ENCODE measurements at regions not wholly inside any gene's neighbourhood (a gene's known extent, or its start where the extent isn't known, plus 50 kb on each side); places are given as distances from the start of the nearest gene placed in this dataset.
A peak's percentile ranks its signal among the peaks of the same experiment; 100 is the strongest.

DNA sequence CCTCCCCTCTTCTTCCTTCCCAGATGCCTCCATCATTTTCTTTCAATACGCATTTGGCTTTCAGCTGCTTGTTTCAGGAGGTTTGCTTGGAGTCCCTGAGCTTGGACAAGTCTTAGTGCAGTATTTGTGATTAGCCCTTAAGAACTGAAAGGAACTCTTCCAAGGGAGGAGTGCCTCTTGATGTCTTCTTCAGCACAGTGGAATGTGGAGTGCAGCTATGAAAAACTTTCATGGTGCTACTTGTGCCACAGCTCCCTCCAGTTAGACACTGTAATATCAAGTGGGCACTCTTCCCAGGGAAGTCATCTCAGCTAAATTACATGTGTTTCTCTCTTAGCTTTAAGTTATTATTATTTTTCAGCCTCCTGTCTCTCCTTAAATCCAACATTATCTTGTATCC lies 173.1 kb downstream of the NECTIN3 start:
- no peak for DNase-seq (ENCODE audit: low spot score)

DNA sequence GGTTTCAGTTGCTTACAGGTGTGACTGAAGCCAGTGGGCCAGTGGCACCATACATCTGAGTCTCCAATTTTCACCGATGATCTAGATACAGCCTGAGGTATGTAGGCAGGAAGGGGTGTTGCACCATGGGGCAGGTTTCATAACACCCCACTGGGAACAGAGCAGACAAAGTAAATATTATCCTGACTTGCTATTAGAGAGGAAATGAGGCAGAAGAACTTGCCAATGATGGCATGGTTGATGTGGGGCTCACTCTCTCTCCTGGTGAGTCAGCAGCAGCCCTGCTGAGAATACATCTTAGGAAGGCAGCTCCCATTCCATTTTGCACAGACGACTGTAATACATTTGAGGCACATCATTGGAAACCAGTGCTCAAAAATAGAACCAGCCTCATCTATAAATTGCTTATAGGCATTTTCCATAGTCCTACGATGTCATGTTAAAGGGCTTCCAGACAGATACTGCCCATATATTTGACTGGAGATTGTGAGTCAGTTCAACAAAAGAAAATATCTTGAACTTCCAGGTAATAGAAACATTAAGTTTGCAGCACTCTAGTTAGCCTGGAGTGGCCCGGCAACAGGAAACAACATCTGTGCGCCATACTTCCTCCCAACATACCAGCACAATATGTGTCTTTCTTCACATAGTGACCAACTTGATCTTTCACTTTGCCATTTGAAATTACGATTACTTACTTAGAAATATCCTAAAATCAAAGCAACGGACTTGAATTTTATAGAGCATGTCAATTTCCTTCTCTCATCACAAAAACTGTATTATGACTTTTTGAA lies 175.5 kb downstream of the NECTIN3 start:
- no peak for DNase-seq (ENCODE audit: low spot score)

DNA sequence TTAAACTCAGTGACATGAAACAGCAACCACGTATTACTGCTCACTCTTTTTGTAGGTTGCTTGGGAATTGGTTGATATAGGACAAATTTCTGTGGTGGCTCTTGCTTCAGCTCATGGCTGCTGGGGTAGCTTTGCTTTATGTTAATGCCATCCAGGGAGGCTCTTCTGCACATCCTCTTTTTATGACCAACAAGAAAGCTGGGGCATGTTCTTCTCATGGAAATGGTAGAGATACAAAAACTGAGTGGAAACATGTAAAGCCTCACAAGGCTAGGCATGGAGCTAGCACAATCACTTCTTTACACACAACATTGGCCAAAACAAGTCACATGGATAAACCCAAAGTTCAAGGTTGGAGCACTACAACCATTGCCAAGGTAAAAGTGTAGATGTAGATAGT lies 176.8 kb downstream of the NECTIN3 start:
- DNase-seq (ENCODE audit: low spot score) = no peak

DNA sequence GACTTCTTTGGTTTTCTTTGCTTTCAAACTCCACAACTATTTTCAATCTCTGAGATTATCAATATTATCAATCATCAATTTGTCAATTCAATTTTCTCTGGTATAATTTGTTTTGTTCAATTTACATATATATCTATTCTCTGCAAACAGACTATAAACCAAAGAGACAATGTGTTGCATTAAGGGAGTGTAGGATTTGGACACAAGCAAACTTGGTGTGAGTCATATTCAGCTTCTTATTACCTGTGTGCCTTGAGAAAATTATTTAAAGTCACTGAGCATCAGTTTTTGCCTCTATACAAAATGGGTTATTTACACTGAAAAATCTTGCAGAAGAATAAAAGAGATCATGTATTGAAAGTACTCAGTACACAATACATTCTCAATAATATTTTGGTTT lies 177.8 kb downstream of the NECTIN3 start:
- no peak for DNase-seq (ENCODE audit: low spot score)

DNA sequence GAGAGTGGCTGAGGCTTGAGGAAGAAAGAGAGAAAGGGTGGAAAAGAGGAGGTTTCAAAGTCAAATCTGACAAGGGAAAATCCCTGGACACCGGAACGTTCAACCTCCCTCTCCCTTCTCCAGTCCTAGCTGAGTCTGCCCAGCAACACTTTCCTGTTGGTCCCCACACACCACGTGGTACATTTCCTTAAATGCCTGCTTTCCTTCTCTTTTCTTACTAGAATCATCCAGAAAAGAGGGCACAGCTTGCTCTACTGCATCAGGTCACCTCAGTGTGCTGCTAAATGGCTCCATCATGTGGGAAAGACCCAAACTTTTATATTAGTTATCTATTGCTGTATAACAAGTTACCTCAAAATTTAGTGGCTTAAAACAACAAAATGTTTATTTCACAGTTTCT lies 181.2 kb downstream of the NECTIN3 start:
- DNase-seq (ENCODE audit: low spot score) = peak; percentile 4

DNA sequence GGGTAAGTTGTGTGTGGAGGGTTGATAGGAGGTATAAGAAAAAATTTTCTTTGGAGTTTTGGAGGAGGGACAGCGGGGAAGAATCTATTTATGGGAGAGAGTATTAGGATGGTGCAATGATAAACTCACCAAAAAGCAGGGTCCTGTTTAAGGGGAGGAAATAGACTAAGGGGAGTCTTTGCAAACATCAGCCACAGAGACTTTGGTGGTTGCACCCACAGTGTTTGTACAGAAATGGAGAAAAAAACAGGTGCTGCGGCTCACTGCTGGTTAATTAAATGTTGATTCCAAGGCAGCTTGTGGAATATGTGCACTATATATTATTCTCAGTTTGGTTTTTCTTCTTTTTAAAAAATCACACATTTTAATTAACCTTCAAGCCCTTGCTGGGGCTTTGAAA lies 182.1 kb downstream of the NECTIN3 start:
- no peak for DNase-seq (ENCODE audit: low spot score)

DNA sequence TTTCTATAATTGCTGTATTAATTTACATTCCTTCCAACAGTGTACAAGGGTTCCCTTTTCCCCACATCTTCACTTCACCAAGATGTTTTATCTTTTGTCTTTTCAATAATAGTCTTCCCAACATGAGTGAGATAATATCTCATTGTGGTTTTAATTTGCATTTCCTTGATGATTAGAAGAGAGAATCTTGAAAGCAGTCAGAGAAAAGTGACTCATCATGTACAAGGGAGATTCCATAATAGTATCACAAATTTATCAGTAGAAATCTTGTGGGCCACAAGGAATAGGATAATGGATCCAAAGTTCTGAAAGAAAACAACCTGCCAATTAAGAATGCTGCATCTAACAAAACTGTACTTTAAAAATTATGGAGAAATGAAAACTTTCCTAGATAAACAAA lies 189.3 kb downstream of the NECTIN3 start:
- DNase-seq (ENCODE audit: low spot score) = no peak

DNA sequence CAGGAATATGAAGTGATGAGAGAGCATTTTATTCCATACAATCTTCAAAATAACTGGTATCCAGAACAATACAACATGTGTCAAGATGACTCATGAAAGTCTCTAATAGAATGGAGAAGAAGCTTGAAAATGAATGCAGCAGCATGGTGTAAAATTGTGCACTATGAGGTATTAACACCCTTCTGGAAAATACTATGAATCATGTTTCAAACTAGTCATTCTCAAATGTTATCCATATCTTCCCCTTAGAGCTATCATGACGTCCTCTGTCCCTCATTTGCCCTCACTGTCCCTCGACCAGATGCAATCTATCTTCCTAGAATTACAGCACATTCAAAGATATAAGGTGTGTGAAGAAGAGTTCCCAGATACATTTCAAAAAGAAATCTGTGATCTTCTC lies 198.2 kb downstream of the NECTIN3 start:
- no peak for DNase-seq (ENCODE audit: low spot score)

DNA sequence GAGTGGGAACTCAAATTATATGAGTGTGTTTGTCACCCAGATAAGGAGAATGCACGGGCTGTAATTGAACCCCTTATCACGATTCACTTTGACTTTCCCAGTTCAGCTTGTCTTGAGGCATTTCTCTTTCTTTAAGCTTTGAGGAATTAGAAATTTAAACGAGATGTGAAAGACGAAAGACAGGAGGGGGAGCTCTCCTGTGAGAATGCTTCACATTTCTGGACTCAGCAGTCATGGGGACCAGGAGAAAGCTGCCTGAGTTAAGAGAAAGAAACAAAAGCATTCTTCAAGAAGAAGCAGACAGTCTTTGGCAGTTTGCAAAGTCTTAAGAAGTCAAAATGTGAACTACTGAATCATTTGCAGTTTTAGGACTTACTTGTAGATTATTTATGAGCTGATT lies 205.6 kb downstream of the NECTIN3 start:
- DNase-seq (ENCODE audit: low spot score) = no peak

DNA sequence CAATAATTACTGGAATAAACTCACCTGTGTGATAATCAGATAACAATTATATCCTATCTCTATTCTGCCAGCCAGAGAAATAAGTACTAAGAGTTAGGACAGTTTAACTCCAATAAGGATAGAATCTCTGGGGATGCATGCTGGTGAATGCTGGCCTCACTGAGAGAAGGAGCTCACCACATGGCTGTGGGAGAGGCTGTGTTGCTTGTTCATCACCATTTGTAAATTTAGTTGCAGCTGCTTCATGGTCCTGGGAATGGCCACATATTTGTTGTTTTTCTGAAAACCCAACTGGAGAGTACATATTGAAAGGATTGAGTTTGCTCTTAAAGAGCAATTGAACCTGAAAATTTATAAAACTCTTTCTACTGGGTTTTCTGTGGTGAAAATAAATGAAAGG lies 207.3 kb downstream of the NECTIN3 start:
- no peak for DNase-seq (ENCODE audit: low spot score)

DNA sequence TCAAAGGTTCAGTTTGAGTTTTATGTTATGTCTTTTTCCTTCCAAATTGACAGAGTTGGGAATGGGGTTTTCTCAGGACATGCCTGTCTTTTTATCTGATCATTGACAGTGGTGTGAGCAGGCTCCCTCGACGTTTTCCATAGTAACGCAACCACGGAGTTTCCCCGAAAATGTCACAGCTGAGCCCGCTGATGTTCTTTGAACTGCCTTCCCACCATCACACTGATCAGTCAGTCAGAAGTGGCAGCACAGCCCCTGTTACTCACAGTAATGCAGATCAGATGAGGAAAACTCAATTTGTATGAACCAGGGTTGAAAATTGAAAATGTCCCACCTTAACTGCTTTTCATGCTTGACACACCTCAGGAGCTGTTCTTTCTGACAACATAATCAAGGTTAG lies 210.4 kb downstream of the NECTIN3 start:
- DNase-seq (ENCODE audit: low spot score) = no peak

DNA sequence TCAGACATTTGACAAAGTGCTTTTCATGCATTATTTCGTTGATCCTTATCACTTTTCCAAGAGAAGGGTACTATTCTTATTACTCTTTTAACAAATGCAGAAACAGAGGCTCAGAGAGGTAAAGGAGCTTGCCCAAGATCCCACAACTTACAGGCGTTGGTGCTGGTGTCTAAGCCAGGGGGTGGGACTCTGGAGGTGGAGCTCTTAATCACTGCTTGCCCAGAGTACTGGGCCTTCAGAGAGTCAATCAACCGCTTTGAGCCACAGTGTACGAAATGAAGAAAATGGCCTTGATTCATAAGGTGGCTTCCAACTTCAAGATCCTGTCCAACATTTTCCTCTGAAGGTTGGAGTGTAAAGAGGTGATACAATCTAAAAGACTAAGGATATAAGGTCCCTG lies 211.5 kb downstream of the NECTIN3 start:
- no peak for DNase-seq (ENCODE audit: low spot score)

DNA sequence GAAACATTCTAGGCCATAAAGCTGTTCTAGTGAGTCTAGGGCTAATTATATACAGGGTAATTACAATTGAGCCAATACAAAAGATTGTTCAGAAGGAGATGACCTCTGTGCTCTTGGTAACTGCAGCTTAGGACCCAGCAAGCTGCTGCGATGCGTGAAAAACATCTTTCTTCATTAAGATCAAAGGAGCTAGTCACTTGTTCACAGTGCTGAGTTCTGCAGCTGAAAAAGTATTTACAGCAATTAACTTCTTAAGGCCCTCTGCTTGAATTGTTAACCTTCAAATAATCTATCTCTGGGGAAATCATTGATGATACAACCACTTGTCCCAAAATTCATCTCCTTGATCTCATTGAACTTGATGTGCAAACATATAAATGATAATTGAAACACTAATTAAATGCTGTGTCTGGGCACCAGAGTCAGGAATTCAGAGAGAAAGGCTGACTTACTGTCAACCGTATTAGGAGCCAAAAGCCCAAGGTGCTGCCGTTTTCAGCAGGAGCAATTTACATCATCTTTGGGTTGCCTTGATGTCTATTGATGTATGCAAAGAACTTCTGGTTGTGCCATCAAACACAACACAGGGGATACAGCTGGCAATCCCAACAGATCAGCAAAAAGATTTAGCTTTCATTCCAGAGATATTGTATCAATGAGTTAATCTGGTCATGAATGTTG lies 213.0 kb downstream of the NECTIN3 start:
- no peak for DNase-seq (ENCODE audit: low spot score)

DNA sequence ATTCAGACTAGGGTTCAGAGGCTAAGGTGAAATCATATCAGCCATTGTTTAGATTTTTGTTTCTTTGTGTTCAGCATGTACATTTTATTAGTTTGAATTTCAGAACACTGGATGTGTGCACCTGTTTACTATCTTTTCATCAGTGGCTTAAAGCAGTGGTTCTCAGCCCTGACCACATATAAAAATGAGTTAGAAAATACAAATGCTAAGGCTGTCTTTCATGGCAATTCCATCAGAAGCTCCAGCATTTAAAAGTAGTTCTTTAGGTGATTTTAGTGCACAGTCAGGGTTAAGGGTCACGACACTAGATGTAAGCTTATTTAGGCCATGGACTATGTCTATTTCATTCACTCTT lies 213.5 kb downstream of the NECTIN3 start:
- DNase-seq (ENCODE audit: low spot score) = no peak

DNA sequence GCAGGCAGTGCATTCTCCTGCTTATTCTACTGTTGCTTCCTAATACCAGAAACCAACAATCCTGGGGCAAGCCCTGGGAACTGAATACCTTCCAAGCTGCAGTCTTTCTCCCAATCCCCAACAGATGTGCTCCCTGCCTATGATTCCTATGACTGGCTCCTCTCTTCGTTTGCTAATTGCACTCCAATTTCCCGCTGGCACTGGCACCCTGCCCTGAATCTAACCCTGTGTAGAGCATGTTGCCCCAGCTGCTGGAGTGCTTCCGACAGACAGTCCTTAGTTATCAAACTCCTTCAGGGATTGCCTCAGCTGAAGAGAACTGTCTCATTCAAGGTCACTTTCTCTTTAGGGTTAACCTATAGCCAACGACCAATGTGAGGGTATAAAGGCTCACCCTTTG lies 214.1 kb downstream of the NECTIN3 start:
- DNase-seq (ENCODE audit: low spot score) = no peak

DNA sequence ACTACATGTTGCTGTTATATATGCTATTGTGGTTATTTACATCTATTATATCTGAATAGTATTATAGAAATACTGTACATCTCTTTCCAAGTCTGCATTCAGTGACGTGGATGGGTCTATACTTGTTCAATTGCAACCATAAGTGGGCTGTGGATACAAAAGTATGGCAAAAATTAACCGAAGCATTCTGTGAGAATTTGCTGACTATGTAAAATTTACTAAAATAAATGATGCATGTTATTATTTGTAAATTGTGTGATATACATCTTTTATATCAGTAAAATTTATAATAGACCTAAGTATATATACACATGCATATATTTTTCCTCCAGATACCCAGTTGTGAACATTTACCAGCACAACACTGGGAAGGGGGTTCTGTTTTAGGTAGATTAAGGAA lies 215.1 kb downstream of the NECTIN3 start:
- no peak for DNase-seq (ENCODE audit: low spot score)

DNA sequence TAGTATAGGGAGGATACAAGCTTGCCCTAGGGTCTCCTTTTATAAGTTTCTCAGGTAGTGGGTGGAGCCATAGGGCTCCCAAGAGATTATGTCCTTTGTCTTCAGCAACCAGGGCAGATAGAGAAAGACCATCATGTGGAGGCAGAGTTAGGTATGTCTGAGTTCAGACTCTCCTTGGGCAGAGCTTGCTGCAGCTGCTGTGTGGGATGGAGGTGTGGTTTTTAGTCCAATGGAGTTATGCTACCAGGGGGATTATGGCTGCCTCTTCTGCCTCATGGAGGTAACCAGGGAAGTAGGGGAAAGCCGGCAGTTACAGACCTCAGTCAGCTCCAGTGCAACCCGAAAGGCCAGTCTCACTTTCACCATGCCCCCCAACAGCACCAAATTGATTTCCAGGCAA lies 220.5 kb downstream of the NECTIN3 start:
- DNase-seq (ENCODE audit: low spot score) = no peak

DNA sequence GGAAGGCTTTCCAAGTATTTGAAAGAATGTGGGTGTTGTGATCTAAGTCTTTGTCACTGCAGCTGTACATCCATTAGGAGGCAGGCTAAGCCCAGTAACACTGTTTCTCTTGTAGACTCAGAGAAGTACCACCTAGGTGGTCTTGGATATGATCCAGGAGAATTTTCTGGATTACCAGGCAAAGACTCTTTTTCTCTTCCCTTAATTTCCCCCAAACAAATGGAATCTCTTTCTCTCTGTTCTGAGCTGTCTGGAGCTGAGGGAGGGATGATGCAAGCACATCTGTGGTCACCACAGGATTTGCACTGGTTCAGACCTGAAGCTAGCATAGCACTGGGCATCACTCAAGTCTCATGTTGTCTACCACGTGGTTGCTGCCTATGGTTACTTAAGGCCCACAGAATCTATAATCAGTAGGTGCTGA lies 227.6 kb downstream of the NECTIN3 start:
- no peak for DNase-seq (ENCODE audit: low spot score)

DNA sequence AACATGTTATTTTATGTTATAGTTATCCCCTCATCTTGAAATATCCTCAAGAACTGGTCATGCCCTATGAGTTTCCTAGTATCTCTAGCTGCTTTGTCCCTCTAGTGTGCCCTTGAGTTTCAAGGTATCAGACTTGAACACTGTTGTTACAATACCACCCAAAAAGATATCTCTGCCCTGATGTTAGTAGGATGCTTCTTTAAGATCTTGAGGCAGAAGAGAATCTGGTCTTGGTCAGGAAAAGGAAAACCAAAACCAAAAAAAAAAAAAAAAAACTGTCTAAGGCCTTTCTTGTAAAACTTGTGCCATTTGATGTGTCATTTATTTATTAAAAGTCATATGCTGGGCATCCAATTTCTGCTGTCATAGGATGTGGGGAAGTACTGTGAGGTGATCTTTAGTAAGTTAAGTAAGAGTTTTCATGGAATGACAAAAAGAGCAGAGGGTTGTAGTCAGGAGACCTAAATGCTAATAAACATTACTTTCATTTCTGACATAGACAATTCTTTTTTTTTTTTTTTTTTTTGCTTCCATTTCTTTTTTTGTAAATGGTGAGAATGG lies 229.7 kb downstream of the NECTIN3 start:
- DNase-seq (ENCODE audit: low spot score) = no peak

DNA sequence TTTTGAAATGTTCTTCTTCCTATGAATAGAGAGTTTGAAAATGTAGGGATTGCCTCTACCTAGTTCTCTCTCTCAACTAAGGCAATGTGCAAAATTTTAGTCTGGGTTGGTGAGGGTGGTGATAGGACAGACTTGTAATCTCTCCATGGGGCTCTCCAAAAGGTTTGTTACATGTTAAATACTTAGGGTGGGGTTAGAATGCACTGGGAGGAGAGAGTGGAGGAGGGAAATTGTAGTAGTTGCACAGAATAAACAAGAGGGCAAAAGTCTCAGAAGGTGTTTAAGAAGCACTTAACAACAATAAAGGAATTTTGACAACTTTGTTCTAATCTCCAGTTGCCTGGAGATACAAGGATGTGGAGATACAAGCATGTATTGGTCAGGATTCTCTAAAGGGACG lies 230.4 kb downstream of the NECTIN3 start:
- DNase-seq (ENCODE audit: low spot score) = no peak

DNA sequence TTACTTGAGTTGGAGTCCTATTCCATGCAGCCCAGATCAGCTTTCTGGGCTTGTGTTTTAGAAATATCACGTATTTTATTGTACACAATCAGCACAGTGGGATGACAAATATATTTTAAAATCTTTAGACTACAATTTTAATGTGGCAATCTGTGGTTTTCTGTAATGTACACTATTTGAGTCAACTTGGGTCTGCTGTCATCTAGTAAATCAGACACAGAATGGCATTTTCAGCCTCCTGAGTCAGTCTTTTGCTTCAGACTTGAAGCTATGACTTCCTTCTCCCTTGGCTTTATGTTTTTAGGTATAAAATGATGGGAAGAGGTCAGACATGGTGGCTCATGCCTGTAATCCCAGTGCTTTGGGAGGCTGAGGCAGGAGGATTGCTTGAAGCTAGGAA lies 232.1 kb downstream of the NECTIN3 start:
- no peak for DNase-seq (ENCODE audit: low spot score)

DNA sequence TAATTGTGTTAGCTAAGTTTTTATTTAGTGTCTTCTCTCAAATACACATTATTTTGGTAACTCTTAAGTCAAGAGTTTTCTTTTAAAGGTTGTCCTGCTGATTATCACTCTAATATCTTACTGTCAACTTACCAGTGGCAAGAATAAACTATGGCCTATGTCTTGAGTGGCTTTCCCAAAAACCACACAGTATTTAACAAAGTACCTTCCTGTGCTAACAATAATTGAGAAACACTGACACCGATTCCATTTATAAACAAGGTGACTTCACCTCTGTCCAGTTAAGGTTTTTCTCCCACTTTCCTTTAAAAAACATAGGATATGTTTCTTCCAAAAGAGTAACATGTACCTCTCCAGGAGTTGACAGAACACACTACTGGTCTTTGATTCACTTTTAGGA lies 234.3 kb upstream of the CD96 start:
- DNase-seq (ENCODE audit: low spot score) = no peak

DNA sequence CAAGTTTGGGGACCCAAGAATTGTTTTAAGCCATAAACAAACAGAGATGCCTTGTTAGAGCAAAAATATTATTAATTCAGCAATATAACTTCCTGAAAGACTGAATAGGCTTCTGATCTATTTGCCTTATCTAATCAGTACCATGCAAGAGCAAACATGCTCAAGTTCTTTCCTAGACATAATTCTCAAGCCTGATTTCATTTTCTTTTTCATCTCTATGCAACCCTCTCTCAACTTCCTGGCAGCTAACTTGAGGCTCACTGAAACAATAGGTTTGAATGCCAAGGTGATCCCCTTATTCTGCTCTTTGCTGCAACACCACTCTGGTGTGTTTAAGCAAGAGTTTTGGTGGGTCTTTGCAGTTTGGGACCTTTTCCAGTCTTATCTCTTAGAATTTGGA lies 230.9 kb upstream of the CD96 start:
- no peak for DNase-seq (ENCODE audit: low spot score)

Data from SK-N-DZ (cell line).